ENCODE measurements at regions not wholly inside any gene's neighbourhood (a gene's known extent, or its start where the extent isn't known, plus 50 kb on each side); places are given as distances from the start of the nearest gene placed in this dataset.

- TF ChIP-seq, protein P1, sequence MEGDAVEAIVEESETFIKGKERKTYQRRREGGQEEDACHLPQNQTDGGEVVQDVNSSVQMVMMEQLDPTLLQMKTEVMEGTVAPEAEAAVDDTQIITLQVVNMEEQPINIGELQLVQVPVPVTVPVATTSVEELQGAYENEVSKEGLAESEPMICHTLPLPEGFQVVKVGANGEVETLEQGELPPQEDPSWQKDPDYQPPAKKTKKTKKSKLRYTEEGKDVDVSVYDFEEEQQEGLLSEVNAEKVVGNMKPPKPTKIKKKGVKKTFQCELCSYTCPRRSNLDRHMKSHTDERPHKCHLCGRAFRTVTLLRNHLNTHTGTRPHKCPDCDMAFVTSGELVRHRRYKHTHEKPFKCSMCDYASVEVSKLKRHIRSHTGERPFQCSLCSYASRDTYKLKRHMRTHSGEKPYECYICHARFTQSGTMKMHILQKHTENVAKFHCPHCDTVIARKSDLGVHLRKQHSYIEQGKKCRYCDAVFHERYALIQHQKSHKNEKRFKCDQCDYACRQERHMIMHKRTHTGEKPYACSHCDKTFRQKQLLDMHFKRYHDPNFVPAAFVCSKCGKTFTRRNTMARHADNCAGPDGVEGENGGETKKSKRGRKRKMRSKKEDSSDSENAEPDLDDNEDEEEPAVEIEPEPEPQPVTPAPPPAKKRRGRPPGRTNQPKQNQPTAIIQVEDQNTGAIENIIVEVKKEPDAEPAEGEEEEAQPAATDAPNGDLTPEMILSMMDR (IDR thresholded peaks at IDR 0.05) = no peak
- TF ChIP-seq POLR2A (IDR thresholded peaks at IDR 0.05) = no peak
Measured at GRCh38 chr5:3041001-3041400, 289.5 kb upstream of the IRX2 start.

All from transverse colon (tissue), 3 donors.